Uterus (tissue), 3 donors: ENCODE measurements at regions not wholly inside any gene's neighbourhood (a gene's known extent, or its start where the extent isn't known, plus 50 kb on each side); places are given as distances from the start of the nearest gene placed in this dataset.

ENCODE experiments used
- DNase-seq, 2 donors: peaks; one replicate each; pipeline ENCODE4 v3.0.0-alpha.2; 2019 to 2020
- H3K27ac ChIP-seq, 2 donors: fragments of 200-600 bp; sonication (generic); 1 replicate in 1 of 2; 2 replicates in 1 of 2; pipeline ENCODE4 v1.5.1; 2016 to 2018
- H3K27me3 ChIP-seq, 2 donors: fragments of 200-600 bp; sonication (generic); one replicate each; pipeline ENCODE4 v1.5.1; 2018 to 2019; ENCODE audit warnings: control low read depth in 1 of 2
- H3K36me3 ChIP-seq, 2 donors: fragments of 200-600 bp; sonication (generic); one replicate each; pipeline ENCODE4 v1.5.1; 2019; ENCODE audit warnings: control low read depth in 1 of 2
- H3K4me1 ChIP-seq, 2 donors: fragments of 200-600 bp; sonication (generic); one replicate each; pipeline ENCODE4 v1.5.1; 2018 to 2019; ENCODE audit warnings: control low read depth in 1 of 2
- H3K4me3 ChIP-seq, 2 donors: fragments of 200-600 bp; sonication (generic); 1 replicate in 1 of 2; 2 replicates in 1 of 2; pipeline ENCODE4 v1.5.1; 2018 to 2019; ENCODE audit warnings: mild to moderate bottlenecking in 1 of 2
- H3K9me3 ChIP-seq, 2 donors: fragments of 200-600 bp; sonication (generic); one replicate each; pipeline ENCODE4 v1.5.1; 2019; ENCODE audit warnings: control low read depth in 1 of 2
- CTCF ChIP-seq, 4 experiments: fragments of 200-600 bp in 2 of 4; fragments of 450-650 bp in 2 of 4; sonication (generic) in 2 of 4; IDR thresholded peaks; one replicate each; pipeline ENCODE4 v1.5.1; 2016 to 2019; ENCODE audit warnings: antibody characterized with exemption in 4 of 4, mild to moderate bottlenecking in 2 of 4, moderate library complexity in 1 of 4
- POLR2A ChIP-seq, 2 donors: fragments of 450-650 bp; IDR thresholded peaks; one replicate each; pipeline ENCODE4 v1.6.1; 2016; ENCODE audit warnings: antibody characterized with exemption in 2 of 2, mild to moderate bottlenecking in 1 of 2, moderate library complexity in 1 of 2
- intact Hi-C: fragments of 100-400 bp; cut with DNase I; formaldehyde crosslinking; loops from one replicate; pipeline ENCODE4 v1.15.1; 2023; ENCODE audit warnings: low total_unique reads
- donor health status: DM: yes; HTN: yes; CAD: no.

GRCh38 chr4:125042041-125042440, 272.7 kb upstream of the FAT4 start:
- H3K36me3 ChIP-seq: peaks cover 0 to 3% of the 10 kb centered on the region in 2 donors
- no peaks in the 10 kb centered on the region for H3K4me1 ChIP-seq
- intact Hi-C loops: no loop called here
- TF ChIP-seq CTCF (IDR thresholded peaks at IDR 0.05) (no peak), POLR2A (IDR thresholded peaks at IDR 0.05) (no peak)
- H3K9me3 ChIP-seq: no peaks in the 10 kb centered on the region
- no peak for DNase-seq
- H3K27ac ChIP-seq: no peak overlapping the region
- no peaks in the 10 kb centered on the region for H3K27me3 ChIP-seq
- no peak overlapping the region for H3K4me3 ChIP-seq

GRCh38 chr4:125041372-125041930, 273.3 kb upstream of the FAT4 start:
- Histone ChIP-seq H3K27me3 (no peaks in the 10 kb centered on the region), H3K4me1 (no peaks in the 10 kb centered on the region), H3K4me3 (no peak overlapping the region), H3K27ac (no peak overlapping the region), H3K36me3 (peaks cover 0 to 3% of the 10 kb centered on the region in 2 donors), H3K9me3 (no peaks in the 10 kb centered on the region)
- intact Hi-C loops: no loop called here
- TF ChIP-seq POLR2A (IDR thresholded peaks at IDR 0.05) (no peak), CTCF (IDR thresholded peaks at IDR 0.05) (no peak)
- no peak for DNase-seq

GRCh38 chr4:125039550-125039949, 275.2 kb upstream of the FAT4 start:
- no peaks in the 10 kb centered on the region for H3K27me3 ChIP-seq
- intact Hi-C loops: no loop called here
- no peak for TF ChIP-seq CTCF (IDR thresholded peaks at IDR 0.05)
- no peak for TF ChIP-seq POLR2A (IDR thresholded peaks at IDR 0.05)
- H3K4me3 ChIP-seq: no peak overlapping the region
- H3K27ac ChIP-seq: no peak overlapping the region
- peaks cover 0 to 3% of the 10 kb centered on the region in 2 donors for H3K36me3 ChIP-seq
- no peak for DNase-seq
- no peaks in the 10 kb centered on the region for H3K4me1 ChIP-seq
- H3K9me3 ChIP-seq: no peaks in the 10 kb centered on the region

GRCh38 chr4:125022855-125023501, 291.8 kb upstream of the FAT4 start:
- no peak for DNase-seq
- Histone ChIP-seq H3K4me3 (no peak overlapping the region), H3K9me3 (no peaks in the 10 kb centered on the region), H3K27me3 (no peaks in the 10 kb centered on the region), H3K36me3 (no peaks in the 10 kb centered on the region), H3K4me1 (no peaks in the 10 kb centered on the region), H3K27ac (no peak overlapping the region)
- TF ChIP-seq POLR2A (IDR thresholded peaks at IDR 0.05) (no peak), CTCF (IDR thresholded peaks at IDR 0.05) (no peak)
- intact Hi-C loops: no loop called here

GRCh38 chr4:125021189-125021588, 293.6 kb upstream of the FAT4 start:
- Histone ChIP-seq H3K36me3 (no peaks in the 10 kb centered on the region), H3K27me3 (no peaks in the 10 kb centered on the region)
- no peak for TF ChIP-seq POLR2A (IDR thresholded peaks at IDR 0.05)
- no peak for TF ChIP-seq CTCF (IDR thresholded peaks at IDR 0.05)

More at GRCh38 chr4:125021189-125021588, 293.6 kb upstream of the FAT4 start:
- no peak overlapping the region for H3K4me3 ChIP-seq
- H3K27ac ChIP-seq: no peak overlapping the region
- no peaks in the 10 kb centered on the region for H3K4me1 ChIP-seq
- intact Hi-C loops: no loop called here
- no peaks in the 10 kb centered on the region for H3K9me3 ChIP-seq
- DNase-seq: no peak
